Osteocyte (in vitro differentiated cells): ENCODE measurements at regions not wholly inside any gene's neighbourhood (a gene's known extent, or its start where the extent isn't known, plus 50 kb on each side); places are given as distances from the start of the nearest gene placed in this dataset.
A peak's percentile ranks its signal among the peaks of the same experiment; 100 is the strongest.
"Not testable (repeated sequence)": the region's sequence is repeated elsewhere in the genome, so short reads cannot be mapped to it uniquely, and the experiment has no call there.

ENCODE experiments used
- DNase-seq: peaks from one replicate; pipeline ENCODE4 v3.0.0; 2021; ENCODE audit warnings: mixed read lengths; ENCODE audit not compliant: unreplicated experiment; ENCODE audit errors: extremely low spot score
- H3K27ac Mint-ChIP-seq: one replicate; pipeline ENCODE4 v1.8.0; 2021; ENCODE audit warnings: mild to moderate bottlenecking, mixed read lengths; ENCODE audit not compliant: unreplicated experiment
- H3K27me3 Mint-ChIP-seq: one replicate; pipeline ENCODE4 v1.8.0; 2021; ENCODE audit warnings: mixed read lengths; ENCODE audit not compliant: unreplicated experiment
- H3K36me3 Mint-ChIP-seq: one replicate; pipeline ENCODE4 v1.8.0; 2021; ENCODE audit warnings: mixed read lengths; ENCODE audit not compliant: unreplicated experiment
- H3K4me1 Mint-ChIP-seq: one replicate; pipeline ENCODE4 v1.8.0; 2021; ENCODE audit warnings: mixed read lengths; ENCODE audit not compliant: unreplicated experiment
- H3K4me3 Mint-ChIP-seq: one replicate; pipeline ENCODE4 v1.8.0; 2021; ENCODE audit warnings: mild to moderate bottlenecking, moderate library complexity, mixed read lengths; ENCODE audit not compliant: unreplicated experiment
- H3K9me3 Mint-ChIP-seq: one replicate; pipeline ENCODE4 v1.8.0; 2021; ENCODE audit warnings: mixed read lengths; ENCODE audit not compliant: unreplicated experiment
- CTCF ChIP-seq: fragments of 200-600 bp; sonication (generic); IDR thresholded peaks from 2 replicates; pipeline ENCODE4 v1.5.0; 2021; ENCODE audit warnings: antibody characterized with exemption, mild to moderate bottlenecking, moderate library complexity

GRCh38 chr22:49344161-49344560 lies 483.5 kb downstream of the BRD1 start:
- Mint-ChIP-seq H3K4me1 (peaks cover 3% of the 10 kb centered on the region), H3K27me3 (peaks cover 19% of the 10 kb centered on the region), H3K4me3 (no peak overlapping the region), H3K9me3 (no peaks in the 10 kb centered on the region), H3K27ac (no peak overlapping the region), H3K36me3 (no peaks in the 10 kb centered on the region)
- TF ChIP-seq CTCF: no peak
- peak; percentile 68 for DNase-seq

GRCh38 chr22:49340406-49340805 lies 487.3 kb downstream of the BRD1 start:
- Mint-ChIP-seq H3K36me3 (no peaks in the 10 kb centered on the region), H3K4me3 (no peak overlapping the region), H3K9me3 (peaks cover 5% of the 10 kb centered on the region)

GRCh38 chr22:49336483-49336882 lies 491.2 kb downstream of the BRD1 start:
- not testable (repeated sequence) for H3K27ac Mint-ChIP-seq, H3K4me1 Mint-ChIP-seq, H3K4me3 Mint-ChIP-seq, H3K36me3 Mint-ChIP-seq, H3K9me3 Mint-ChIP-seq
- peaks cover 16% of the 10 kb centered on the region for H3K27me3 Mint-ChIP-seq
- DNase-seq: peak; percentile 30

More at GRCh38 chr22:49340406-49340805, 487.3 kb downstream of the BRD1 start:
- Mint-ChIP-seq H3K27me3 (peaks cover 29% of the 10 kb centered on the region), H3K27ac (no peak overlapping the region), H3K4me1 (peaks cover 3% of the 10 kb centered on the region)
- no peak for TF ChIP-seq CTCF
- peak; percentile 67 for DNase-seq

- H3K27ac Mint-ChIP-seq: no peak overlapping the region
Measured at GRCh38 chr22:49334976-49335375, 492.7 kb downstream of the BRD1 start.

GRCh38 chr22:49334449-49334789 lies 493.3 kb downstream of the BRD1 start:
- H3K4me3 Mint-ChIP-seq: no peak overlapping the region
- H3K27me3 Mint-ChIP-seq: peaks cover 11% of the 10 kb centered on the region
- no peaks in the 10 kb centered on the region for H3K36me3 Mint-ChIP-seq
- TF ChIP-seq CTCF: no peak
- H3K27ac Mint-ChIP-seq: no peak overlapping the region
- no peak for DNase-seq
- H3K9me3 Mint-ChIP-seq: peaks cover 5% of the 10 kb centered on the region
- H3K4me1 Mint-ChIP-seq: no peaks in the 10 kb centered on the region

More at GRCh38 chr22:49334976-49335375, 492.7 kb downstream of the BRD1 start:
- TF ChIP-seq CTCF: no peak
- H3K36me3 Mint-ChIP-seq: no peaks in the 10 kb centered on the region
- peaks cover 11% of the 10 kb centered on the region for H3K27me3 Mint-ChIP-seq
- peak; percentile 67 for DNase-seq
- peaks cover 5% of the 10 kb centered on the region for H3K9me3 Mint-ChIP-seq
- no peak overlapping the region for H3K4me3 Mint-ChIP-seq
- no peaks in the 10 kb centered on the region for H3K4me1 Mint-ChIP-seq

GRCh38 chr22:49333206-49333605 lies 494.5 kb downstream of the BRD1 start:
- Mint-ChIP-seq H3K4me3 (no peak overlapping the region), H3K4me1 (no peaks in the 10 kb centered on the region), H3K27ac (no peak overlapping the region), H3K36me3 (no peaks in the 10 kb centered on the region), H3K27me3 (peaks cover 11% of the 10 kb centered on the region), H3K9me3 (peaks cover 5% of the 10 kb centered on the region)
- no peak for TF ChIP-seq CTCF
- DNase-seq: peak; percentile 76
